GM11168 (cell line): ENCODE measurements at regions not wholly inside any gene's neighbourhood (a gene's known extent, or its start where the extent isn't known, plus 50 kb on each side); places are given as distances from the start of the nearest gene placed in this dataset.

Source experiments
- in situ Hi-C: fragments of 300-500 bp; cut with MboI; formaldehyde crosslinking; loops from one replicate; pipeline ENCODE4 v1.12.0; 2022; ENCODE audit warnings: low sequenced_read_pairs; ENCODE audit not compliant: unreplicated experiment

DNA sequence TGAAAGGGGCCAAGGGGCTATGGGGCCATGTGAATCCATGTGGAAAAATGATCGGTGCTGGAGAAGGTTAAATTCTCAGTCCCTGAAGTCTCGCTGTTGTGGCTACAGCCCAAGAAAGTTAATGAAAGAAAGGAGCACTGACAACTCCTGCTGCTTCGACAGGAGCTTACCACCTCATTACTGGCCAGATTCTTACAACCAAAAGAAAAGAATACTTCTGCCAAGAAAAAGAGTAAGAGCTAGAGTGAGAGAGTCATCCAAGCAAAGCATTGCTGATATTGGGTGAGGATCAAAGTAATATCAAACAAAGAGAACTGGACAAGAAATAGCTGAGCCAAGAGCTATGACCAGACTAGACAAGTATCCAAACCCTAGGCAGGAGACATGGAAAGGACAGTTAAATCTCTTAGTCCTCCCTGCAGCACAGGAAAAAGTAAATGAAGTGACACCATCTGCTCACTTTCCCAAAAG, 348.4 kb upstream of the PLSCR5 start:
- in situ Hi-C loops = no loop called here

DNA sequence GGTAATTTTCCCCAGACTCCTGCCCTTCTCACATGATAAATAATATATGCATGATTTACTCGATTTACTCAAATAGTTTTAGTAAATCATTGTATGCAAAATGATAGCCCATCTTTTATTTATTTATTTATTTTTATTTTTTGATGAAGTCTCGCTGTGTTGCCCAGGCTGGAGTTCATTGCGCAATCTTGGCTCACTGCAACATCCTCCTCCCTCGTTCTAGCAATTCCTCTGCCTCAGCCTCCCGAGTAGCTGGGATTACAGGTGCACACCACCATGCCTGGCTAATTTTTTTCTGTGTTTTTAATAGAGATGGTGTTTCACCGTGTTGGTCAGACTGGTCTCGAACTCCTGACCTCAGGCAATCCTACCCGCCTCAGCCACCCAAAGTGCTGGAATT, 343.8 kb upstream of the PLSCR5 start:
- in situ Hi-C loops = no loop called here

DNA sequence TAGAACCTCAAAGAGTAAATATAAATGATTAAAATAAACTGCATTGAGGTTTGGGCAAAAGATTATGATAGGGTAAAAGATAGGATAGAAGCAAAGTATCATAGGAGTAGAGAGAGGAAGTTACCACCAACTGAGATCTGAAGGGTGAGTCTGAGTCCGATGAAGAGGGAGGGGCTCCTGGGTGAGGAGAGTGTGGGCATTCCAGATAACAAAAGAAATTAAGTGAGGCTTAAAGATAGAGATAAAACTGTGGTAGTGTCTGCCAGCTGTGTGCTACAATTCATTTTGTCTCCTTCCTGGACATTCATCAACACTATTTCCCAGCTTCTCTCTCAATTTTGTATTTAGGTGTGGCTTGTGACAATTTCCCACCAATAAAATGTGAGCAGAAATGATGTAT, 343.0 kb upstream of the PLSCR5 start:
- in situ Hi-C loops = no loop called here

DNA sequence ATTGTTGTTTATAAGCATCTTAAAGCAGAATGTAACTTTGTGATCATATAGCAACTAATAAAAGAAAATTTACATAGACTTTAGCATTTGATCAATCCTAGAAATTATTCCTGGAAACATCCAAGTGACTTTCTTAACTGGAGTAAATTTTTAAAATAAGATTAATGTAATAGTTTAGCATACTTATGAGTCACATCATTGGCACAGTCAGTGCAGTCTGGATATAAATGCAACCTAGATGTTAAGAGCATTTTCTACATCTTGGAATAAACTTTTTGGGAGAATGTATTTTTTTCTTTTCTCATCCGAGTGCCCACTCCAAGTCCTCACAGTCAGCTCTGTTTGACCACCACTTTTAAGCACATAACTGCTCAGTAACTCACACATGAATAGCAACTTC, 324.6 kb upstream of the PLSCR5 start:
- in situ Hi-C loops = no loop called here

DNA sequence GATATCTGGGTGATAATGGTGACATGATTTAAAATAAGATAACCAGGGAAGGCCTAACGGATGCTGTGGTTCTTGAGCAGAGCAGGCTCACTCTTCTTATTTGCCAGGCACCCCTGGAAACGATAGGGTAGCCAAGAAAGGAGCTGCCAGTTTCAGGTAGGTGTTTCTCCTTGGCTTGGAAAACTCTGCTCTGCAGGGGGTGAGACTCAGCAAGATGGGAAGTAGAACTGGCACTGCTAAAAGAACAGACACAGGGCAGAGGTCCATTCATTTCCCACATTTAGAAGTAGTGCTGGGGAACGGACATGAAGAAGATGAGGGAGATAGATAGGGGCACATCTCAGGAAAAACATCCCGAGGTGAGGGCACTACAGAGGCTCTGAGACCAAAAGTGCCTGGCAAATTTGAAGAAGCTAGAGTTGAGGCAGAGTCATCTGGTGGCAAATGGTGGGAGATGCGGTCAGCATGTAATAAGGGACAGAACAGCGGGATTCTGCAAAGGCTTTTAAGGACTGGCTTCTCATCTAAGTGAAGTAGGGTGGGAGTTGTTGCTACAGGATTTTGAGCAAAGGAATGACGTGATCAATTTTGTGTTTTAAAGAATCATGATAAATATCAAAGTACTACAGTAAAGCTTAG, 323.4 kb upstream of the PLSCR5 start:
- in situ Hi-C loops = no loop called here

DNA sequence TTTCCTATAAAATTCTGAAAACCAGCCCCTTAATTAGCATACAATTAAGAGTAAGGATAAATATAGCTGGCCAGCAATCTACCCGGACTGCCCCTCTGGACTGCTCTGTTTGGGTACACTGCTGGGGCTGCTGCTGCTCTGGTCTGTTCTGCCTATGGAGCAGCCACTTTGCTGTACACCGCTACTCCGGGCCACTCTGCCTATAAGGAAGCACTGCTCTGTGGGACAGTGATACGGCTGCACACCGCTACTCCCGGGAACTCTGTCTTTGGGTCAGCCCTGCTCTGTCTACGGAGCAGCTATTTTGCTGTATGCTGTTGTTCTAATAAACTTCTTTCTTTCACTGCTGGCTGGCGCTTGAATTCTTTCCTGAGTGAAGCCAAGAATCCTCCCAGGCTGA, 316.5 kb upstream of the PLSCR5 start:
- in situ Hi-C loops = no loop called here

DNA sequence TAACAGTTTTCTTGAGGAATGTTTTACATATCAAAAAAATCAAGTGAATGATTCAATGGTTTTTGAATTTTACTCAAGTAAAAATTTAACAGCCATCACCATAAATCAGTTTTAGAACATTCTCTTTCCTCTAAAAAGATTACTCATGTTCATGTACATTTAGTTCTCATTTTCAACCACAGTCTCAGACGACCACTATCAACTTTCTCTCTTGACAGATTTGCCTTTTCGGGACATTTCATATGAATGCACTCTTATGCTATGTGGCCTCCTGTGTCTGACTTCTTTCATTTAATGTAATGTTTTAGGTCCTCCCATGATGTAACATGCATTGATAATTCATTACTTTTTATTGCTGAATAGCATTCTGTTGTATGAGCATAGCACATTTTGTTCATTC, 309.3 kb upstream of the PLSCR5 start:
- in situ Hi-C loops = no loop called here

DNA sequence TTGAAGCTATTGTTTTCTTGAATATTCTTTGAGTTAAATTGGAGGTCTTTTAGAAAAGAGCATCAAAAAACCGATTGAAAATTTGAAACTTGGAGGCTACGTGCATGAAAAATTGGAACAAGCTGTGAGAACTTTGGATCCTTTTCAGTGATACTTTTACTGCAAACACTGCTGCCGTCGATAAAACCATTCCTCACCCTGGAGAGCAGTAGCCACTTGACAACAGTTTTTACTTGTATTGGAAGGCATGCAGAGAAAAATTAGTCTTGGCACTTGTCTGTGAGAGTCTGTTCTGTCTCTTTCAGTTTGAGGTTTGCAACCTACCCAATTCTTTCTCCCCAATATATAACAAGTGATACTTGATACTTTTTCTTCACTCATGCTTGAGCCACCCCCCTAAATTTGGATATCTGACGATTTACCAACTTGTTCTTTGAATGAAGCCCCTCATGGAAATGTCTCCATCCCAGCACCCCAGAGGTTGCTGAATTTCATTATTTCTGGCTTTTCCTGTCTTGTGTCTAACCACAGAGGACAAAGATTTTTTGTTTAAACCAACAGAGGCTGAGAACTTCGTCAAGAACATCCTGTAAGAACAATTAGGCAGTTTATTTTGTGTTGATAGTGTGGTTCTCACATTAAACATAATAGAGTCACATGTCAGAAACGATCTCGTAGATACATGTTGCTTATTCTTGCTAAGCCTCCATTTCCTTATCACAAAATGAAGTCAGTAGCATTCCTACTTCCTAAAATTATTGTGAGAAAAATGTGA, 307.3 kb upstream of the PLSCR5 start:
- in situ Hi-C loops = no loop called here

DNA sequence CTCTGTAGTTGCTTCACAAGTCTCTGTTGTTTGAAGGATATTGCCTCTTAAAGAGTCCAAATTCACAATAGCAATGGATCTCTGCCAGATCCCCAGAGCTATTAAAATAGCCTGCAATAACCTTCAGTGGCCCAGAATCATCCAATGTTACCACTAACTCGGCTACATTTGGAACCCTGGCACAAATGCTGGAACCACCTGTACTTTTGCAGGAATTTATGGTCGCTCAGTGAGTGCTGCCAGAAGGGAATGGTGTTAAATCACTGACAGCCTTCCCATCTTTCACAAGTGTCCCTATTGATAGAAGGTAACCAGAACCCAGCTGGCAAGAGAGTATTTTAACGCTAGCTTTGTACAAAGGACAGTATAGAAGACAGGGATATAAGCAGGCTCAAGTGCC, 298.8 kb upstream of the PLSCR5 start:
- in situ Hi-C loops = no loop called here

DNA sequence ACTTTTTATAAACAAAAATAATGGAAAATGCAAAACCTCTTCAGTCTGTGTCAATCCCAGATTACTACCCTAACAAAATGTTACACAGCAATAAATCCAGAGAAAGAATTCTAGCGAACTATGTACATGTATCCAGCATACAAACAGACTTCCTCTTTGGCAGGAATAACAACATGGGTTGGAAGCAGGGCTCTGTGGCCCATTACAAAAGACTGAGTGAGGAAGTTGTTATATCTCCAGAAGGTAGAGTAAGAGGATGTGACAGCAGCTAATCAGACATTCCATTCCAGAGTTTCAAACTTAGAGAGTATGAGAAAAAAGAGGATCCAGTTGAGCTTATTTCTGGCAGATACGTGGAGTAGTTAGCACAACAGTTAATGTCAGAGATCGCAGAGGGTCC, 294.0 kb upstream of the PLSCR5 start:
- in situ Hi-C loops = no loop called here

DNA sequence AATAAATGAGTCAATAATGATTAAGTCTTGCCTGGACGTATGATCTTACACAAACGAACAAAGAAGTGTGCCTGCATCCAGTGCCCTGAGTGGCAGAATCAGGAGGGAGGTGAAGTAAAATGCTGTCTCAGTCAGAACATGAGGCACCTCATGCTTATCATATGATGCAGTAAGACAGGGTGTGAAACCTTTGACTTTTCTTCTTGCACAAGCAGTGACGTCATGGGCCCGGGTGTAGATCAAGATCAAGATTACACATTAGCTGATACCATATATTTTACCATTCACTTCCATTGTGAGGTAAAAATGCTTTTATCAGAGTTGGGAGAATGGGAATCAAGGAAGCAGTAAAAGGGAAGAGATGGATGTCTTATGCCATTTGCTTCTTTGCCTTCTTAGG, 291.6 kb upstream of the PLSCR5 start:
- in situ Hi-C loops = no loop called here

DNA sequence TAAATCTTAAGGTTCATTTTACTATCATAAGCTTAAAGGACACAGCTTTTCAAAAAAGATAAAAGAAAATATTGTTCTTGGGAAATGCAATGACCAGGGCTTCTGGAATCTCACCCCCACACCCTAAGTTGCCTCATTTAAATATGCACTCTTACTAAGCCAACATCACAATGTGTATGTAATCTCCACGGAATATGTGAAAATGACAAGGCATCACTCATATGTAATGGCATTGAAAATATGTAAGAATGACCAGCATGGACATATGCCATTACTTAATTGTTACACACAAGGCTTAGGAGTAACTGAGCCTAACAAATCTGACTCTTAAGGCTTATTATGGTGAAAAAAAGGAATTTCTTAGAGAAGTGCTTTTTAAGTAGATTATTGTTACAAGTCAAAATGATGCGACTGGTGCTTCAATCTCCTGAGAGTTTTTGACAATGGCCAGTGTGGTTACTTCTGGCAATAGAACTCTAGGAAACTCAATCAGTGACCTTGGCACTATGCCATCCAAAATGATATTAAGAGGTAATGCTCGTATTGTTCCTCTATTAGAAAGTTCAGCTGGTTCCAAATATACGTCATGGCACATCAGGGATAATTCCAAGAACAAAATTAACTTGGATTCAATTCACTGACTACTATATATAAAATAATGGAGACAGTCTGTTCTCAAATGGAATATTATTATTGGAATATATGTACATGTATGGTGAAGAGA, 290.0 kb upstream of the PLSCR5 start:
- in situ Hi-C loops = no loop called here

DNA sequence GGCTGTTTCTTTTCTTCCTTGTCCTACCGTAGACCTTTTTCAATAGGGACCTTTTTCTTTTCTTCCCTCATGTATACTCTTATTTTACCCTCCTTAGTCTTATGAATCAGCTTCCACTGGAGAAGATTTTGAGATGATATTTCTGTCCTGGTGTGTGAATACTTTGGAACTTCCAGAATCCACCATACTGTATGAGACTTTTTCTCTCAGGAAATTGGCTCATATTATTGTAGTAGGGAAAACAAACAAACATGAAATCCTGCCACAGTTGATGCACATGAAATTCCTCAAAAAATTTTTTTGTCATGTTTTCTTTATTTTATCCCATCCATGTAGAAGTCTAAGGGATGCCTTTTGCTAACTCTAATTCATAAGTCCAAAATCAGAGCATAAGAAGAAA, 289.3 kb upstream of the PLSCR5 start:
- in situ Hi-C loops = no loop called here

DNA sequence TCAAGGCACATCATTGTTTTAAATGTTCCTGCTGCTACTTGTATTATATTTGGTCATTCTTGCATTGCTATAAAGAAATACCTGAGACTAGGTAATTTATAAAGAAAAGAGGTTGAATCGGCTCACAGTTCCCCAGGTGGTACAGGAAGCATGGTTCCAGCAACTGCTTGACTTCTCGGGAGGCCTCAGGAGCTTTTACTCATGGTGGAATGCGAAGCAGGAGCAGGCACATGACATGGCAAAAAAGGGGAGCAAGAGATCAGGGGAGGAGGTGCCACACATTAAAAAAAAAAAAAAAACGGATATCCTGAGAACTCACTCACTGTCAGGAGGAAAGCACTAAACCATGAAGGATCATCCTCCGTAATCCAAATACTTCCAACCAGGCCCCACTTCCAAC, 286.9 kb upstream of the PLSCR5 start:
- in situ Hi-C loops = no loop called here

DNA sequence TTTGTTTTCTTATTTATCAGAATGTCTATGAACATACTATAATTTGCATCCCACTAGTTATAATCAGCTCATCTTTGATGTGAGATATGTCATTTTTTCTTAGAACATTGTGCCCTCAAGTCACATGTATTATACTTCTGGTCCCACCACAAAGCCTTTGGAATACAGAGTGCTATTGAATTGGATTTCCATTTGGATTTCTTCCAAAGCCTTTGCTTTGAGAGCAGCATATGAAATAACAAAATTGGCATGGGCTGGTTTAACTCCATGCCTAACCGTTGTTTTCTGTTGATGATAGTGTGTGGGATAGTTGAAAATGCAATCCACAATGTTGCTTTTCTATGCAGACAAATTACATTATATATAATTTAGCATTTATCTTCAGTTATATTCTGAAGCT, 284.5 kb upstream of the PLSCR5 start:
- in situ Hi-C loops = no loop called here

DNA sequence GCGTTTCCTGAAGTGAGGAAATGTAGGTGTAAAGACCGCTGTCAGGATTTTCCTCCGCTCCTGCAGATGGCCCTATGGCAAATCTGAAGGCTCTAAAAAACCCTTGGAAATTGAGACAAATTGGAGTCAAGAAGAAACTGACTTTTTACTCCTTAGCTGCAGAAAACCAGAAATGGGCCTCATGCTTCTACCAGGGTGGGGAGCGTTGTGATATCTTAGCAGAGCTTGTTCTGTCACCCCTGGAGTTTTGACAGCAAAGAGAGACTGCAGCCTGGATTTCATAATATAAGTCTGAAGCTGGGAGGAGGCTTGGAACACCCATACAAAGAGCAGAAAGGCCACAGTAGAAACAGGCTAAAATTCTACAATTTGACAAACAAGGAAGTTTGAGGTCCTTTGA, 283.0 kb upstream of the PLSCR5 start:
- in situ Hi-C loops = no loop called here

DNA sequence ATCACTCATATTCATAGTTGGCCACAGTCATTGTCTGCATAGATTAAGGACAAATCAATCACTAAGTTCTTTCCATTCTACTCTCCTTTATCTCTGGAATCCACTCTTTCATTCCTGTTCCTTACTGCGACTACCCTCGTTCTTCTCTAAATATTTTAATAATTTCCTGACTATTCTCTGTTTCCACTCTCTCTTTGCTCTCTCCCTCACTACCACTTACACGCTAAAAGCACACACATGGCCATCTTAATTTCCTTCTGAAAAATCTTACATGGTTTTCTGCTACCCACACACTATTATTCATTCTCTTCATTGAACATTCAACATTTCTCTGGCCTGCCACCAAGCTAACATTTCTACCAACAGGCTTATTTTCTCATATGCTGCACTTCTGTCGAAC, 279.6 kb upstream of the PLSCR5 start:
- in situ Hi-C loops = no loop called here

DNA sequence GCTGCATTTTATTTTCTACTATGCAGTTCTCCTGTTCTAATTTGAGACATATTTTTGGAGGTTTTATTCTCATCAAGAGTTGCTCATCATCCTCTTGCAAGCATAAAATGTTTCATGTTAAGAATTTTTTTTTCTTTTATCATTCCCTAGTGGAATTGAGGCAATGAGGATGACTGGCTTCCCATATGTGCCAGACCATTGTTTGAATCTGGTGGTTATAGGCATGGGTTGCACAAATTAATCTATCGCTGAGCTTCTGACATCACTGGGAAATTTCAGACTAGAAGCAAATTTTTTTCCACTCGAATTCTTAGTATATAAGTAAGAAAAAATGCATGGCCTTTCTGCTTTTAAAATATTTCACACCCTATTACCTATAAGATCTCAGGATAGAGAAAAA, 279.1 kb upstream of the PLSCR5 start:
- in situ Hi-C loops = no loop called here

DNA sequence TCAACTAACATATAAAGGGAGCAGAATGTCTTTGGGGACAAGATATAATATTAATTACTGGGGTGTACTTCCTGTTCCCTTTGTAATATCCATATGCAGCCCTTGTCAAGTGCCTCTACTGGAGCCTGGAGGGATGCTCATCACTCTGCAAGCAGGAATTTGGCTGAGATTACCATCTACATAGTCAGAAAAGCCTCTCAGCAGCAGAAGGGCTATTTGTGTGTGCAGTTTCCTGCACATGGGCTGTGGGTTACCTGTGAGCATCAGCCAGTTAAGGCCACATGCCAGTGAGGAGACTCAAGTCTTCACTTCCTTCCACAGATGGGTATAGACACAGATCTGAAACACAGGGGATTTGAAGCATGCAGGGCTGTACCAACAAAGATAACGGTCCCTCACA, 278.1 kb upstream of the PLSCR5 start:
- in situ Hi-C loops = no loop called here

DNA sequence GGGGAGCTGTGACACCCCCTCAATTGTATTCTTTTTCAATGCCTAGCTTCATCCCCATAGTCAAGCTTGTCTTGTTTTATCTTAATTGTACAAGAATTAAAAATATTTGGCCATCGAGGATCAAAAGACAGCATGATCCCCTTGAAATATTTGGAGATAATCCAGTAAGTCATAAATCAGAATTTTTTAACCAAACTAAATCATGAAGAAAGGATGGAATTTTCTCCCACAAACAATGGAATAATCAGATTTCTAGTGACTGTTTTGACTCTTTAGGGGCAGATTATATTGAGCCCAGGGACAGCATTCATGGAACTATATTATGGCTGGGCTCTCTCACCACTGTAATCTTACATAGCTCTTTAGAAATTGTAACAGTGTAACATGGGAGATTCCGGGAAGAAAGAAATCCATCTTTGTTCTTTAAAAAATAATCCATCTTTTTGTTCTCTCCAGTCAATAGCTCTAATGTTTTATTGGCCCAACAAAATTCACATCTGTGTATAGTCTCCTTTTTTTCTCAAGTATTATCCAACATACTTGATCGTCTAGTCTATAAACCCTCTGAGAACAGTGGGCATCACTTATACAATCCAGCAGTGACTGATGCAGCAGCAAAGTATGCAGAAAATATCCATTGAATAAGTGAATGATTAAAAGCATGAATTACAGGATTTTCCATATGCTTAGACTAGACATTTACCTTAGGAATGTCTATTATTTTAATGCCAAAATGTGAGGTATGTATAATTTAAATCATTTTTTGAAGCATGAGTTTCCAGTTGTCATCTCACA, 277.0 kb upstream of the PLSCR5 start:
- in situ Hi-C loops = no loop called here

DNA sequence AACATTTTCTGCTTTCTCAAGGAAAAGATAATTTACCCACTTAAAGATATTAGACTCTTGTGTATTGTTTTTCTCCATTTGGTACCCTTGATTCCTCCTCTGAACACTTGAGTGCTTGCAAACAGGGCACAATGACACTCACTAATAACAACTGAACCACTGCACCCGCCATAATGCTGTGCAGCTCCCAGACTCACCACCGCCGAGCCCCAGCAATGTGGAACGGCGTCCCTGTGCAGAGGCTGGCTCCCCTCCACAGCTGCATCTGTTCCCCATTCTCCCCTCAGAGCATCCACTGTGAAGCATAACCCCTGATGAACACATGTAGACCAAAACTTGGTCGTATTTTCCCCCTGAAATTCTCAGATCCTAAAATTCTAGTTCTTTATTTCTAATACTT, 276.2 kb upstream of the PLSCR5 start:
- in situ Hi-C loops = no loop called here
